GM12864 (cell line): ENCODE measurements at regions not wholly inside any gene's neighbourhood (a gene's known extent, or its start where the extent isn't known, plus 50 kb on each side); places are given as distances from the start of the nearest gene placed in this dataset.

Experiments
- DNase-seq: peaks from one replicate; pipeline ENCODE4 v3.0.0-alpha.2; 2011; ENCODE audit warnings: low read depth
- H3K4me3 ChIP-seq: 2 replicates; pipeline ENCODE4 v1.5.1; 2011; ENCODE audit warnings: mild to moderate bottlenecking, low read depth, low read length, control low read depth
- CTCF ChIP-seq: IDR thresholded peaks from 2 replicates; pipeline ENCODE4 v1.5.1; 2011; ENCODE audit warnings: low read depth, mild to moderate bottlenecking, moderate library complexity, low read length, control low read depth, inconsistent platforms; ENCODE audit errors: missing control alignments

DNA sequence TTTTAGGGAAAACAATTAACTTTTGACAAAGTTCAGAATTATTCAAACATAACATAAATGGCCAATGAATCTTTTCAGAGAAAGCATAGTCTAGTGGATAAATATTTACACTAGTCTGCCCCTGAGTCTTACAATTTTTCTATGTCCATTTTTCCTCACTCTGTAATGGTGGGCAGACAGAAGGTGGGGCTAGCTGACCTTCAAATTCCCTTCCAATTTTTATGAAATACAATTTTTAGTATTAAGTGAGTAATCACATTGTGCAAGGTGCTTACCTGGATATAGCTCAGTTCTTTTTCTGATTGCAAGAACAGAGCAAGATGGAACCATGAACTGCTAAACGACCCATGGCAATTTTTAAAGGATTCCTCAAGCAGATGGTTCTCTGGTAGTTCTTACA lies 441.7 kb upstream of the NR2F2 start:
- DNase-seq = no peak
- no peak for TF ChIP-seq CTCF
- H3K4me3 ChIP-seq = no peak overlapping the region

- DNase-seq = no peak
- no peak overlapping the region for H3K4me3 ChIP-seq
- TF ChIP-seq CTCF = no peak
These were observed 436.0 kb upstream of the NR2F2 start for GRCh38 chr15:95894407-95894956.

GRCh38 chr15:95895508-95895907 lies 435.0 kb upstream of the NR2F2 start:
- TF ChIP-seq CTCF = no peak
- DNase-seq = no peak

DNA sequence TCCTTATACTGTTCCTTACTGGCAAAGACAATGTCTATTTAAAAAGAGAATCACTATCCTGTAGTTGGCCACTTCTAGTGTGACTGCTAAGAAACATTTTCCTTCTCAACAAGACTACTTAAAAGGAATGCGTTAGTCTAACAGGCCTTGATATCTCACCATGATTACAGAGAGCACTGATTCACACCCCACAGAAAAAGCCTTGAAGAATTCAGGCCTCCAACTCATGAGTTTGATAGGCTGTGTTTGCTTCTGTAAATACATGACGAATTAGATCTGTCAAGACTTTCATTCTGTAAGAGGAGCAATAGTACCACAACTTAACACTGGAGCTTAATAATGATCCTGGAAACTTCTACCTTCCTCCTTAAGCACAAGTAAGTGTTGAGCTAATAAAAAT lies 432.8 kb upstream of the NR2F2 start:
- H3K4me3 ChIP-seq = no peak overlapping the region
- no peak for DNase-seq
- no peak for TF ChIP-seq CTCF

More at GRCh38 chr15:95895508-95895907, 435.0 kb upstream of the NR2F2 start:
- H3K4me3 ChIP-seq = no peak overlapping the region

GRCh38 chr15:95898761-95899160 lies 431.7 kb upstream of the NR2F2 start:
- H3K4me3 ChIP-seq = no peak overlapping the region
- DNase-seq = no peak
- no peak for TF ChIP-seq CTCF

DNA sequence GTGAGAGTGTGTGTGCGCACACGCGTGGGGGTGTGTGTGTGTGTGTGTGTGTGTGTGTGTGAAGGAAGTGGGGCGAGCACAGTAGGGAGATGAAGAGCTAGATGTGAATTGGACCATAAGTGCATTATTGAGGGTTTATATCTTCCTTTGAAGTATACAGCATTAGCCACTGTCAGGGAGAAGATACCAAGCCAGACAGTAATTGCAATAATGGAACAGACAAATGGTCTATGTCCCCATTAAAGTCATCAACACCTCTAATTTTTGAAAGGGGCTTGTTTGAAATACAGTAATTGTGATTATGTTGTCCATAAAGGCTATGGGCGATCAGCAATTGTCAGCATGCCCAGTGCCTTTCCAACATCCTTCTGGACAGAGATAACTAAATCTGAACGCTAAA lies 429.2 kb upstream of the NR2F2 start:
- DNase-seq = no peak
- no peak for TF ChIP-seq CTCF
- H3K4me3 ChIP-seq = no peak overlapping the region

DNA sequence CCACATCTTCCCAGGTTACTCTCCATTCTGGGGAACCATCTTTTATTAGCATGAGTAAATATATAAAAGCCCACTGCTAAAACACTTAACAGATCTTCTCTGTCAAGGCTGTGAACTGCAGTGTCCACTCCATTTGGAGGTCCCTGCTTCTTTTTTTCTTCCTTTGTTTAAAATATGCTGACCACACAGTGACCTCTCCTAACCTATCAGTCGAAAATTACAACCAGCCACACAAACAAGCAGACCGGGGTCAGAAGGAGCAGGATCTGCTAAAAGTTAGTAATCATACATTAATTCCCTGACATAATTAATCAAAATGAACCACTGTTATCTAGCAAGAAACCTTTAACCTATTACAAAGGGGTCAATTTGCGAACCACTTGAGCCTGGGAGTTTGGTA lies 427.9 kb upstream of the NR2F2 start:
- no peak for TF ChIP-seq CTCF
- DNase-seq = no peak
- H3K4me3 ChIP-seq = no peak overlapping the region
